ENCODE measurements at regions not wholly inside any gene's neighbourhood (a gene's known extent, or its start where the extent isn't known, plus 50 kb on each side); places are given as distances from the start of the nearest gene placed in this dataset.

DNA sequence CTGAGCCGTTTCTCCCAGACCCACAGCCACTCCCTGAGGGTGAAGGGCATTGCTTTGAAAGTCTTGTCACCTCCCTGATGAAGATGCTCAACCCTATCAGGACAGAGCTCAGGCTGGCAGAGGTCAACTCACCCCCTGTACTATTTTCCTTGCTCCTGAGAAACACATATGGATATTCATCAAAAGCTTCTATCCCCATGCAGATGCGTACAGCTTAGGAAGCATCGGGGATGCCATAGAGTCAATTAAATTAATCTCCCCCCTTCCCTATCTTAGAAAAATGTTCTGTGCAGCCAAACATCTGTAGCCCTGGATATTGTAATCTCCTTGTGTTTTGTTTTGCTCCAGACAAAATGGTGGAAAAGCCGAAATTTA lies 67.2 kb downstream of the EMX2 start:
- Histone ChIP-seq H3K18ac (ENCODE audit: low read length) (no peak overlapping the region), H4K91ac (ENCODE audit: low read depth, low read length, poor library complexity) (no peak overlapping the region), H3K27me3 (ENCODE audit: control insufficient read depth in 3 of 3, insufficient read depth in 3 of 3, low read depth in 1 of 3, low read length in 3 of 3) (no peaks in the 10 kb centered on the region), H3K36me3 (replicated peaks in 1 of 2; ENCODE audit: control insufficient read depth in 2 of 2, insufficient read depth in 2 of 2, low read length in 2 of 2) (no peaks in the 10 kb centered on the region), H2AFZ (ENCODE audit: low read length) (no peak overlapping the region), H3K27ac (replicated peaks; ENCODE audit: low read length) (no peak overlapping the region), H3K4me2 (ENCODE audit: insufficient read depth, low read length, poor library complexity, severe bottlenecking) (no peak overlapping the region), H3K9me3 (replicated peaks in 1 of 2; ENCODE audit: control insufficient read depth in 2 of 2, insufficient read depth in 1 of 2, low read depth in 1 of 2, low read length in 2 of 2) (no peaks in the 10 kb centered on the region), H2BK5ac (ENCODE audit: low read length) (no peak overlapping the region), H2BK12ac (ENCODE audit: low read length) (no peak overlapping the region), H3K79me1 (ENCODE audit: low read depth, low read length) (no peaks in the 10 kb centered on the region), H4K8ac (ENCODE audit: low read depth, low read length) (no peak overlapping the region), H3K4me1 (ENCODE audit: control insufficient read depth in 2 of 2, insufficient read depth in 1 of 2, low read depth in 1 of 2, low read length in 2 of 2) (peaks cover 0 to 9% of the 10 kb centered on the region in 2 donors), H3K14ac (ENCODE audit: low read length) (no peak overlapping the region), H2BK15ac (ENCODE audit: low read length) (no peak overlapping the region), H3K9ac (ENCODE audit: low read depth, low read length, poor library complexity) (no peak overlapping the region), H2BK120ac (ENCODE audit: low read depth, low read length) (no peak overlapping the region), H3K4ac (ENCODE audit: low read length) (no peak overlapping the region), H2AK5ac (ENCODE audit: low read depth, low read length) (no peak overlapping the region), H3K23ac (ENCODE audit: low read depth, low read length, poor library complexity) (no peak overlapping the region), H3K4me3 (ENCODE audit: low read length in 2 of 2) (no peak overlapping the region)
- no CpG with 5 or more reads among the region's 4 CpGs for WGBS, 2 donors (ENCODE audit: extremely low coverage in 2 of 2, insufficient read length in 2 of 2, insufficient replicate concordance in 1 of 2)
- DNase-seq (ENCODE audit: low spot score): no peak

DNA sequence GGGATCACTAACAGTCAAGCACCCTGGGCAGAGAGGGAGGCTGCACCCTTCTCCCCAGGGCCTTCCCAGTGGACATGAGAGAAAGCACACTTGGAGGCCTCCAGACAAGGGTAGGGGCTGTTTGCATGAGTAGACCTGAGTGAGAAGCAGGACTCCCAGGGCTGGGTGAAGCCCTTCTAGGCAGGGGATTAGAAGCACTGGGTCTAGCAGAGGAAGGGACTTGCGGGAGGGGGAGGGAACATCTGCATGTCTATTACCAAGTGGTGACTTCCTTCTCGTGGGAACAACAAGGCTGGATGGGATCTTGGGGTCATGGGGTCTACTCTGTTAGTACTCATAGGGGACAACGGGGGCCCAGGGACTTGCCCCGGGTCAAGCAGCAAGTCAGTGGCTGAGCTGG lies 67.8 kb downstream of the EMX2 start:
- Histone ChIP-seq H3K4ac (ENCODE audit: low read length) (no peak overlapping the region), H3K9me3 (replicated peaks in 1 of 2; ENCODE audit: control insufficient read depth in 2 of 2, insufficient read depth in 1 of 2, low read depth in 1 of 2, low read length in 2 of 2) (no peaks in the 10 kb centered on the region), H2AFZ (ENCODE audit: low read length) (no peak overlapping the region), H3K23ac (ENCODE audit: low read depth, low read length, poor library complexity) (no peak overlapping the region), H3K4me3 (ENCODE audit: low read length in 2 of 2) (no peak overlapping the region), H2BK15ac (ENCODE audit: low read length) (no peak overlapping the region), H3K27me3 (ENCODE audit: control insufficient read depth in 3 of 3, insufficient read depth in 3 of 3, low read depth in 1 of 3, low read length in 3 of 3) (no peaks in the 10 kb centered on the region), H3K4me2 (ENCODE audit: insufficient read depth, low read length, poor library complexity, severe bottlenecking) (no peak overlapping the region), H3K79me1 (ENCODE audit: low read depth, low read length) (no peaks in the 10 kb centered on the region), H3K18ac (ENCODE audit: low read length) (peak overlapping the region; percentile 33), H3K4me1 (ENCODE audit: control insufficient read depth in 2 of 2, insufficient read depth in 1 of 2, low read depth in 1 of 2, low read length in 2 of 2) (peaks cover 0 to 9% of the 10 kb centered on the region in 2 donors), H3K36me3 (replicated peaks in 1 of 2; ENCODE audit: control insufficient read depth in 2 of 2, insufficient read depth in 2 of 2, low read length in 2 of 2) (no peaks in the 10 kb centered on the region), H3K27ac (replicated peaks; ENCODE audit: low read length) (no peak overlapping the region), H2AK5ac (ENCODE audit: low read depth, low read length) (peak overlapping the region; percentile 25), H2BK120ac (ENCODE audit: low read depth, low read length) (no peak overlapping the region), H2BK5ac (ENCODE audit: low read length) (no peak overlapping the region), H2BK12ac (ENCODE audit: low read length) (no peak overlapping the region), H3K14ac (ENCODE audit: low read length) (no peak overlapping the region), H4K8ac (ENCODE audit: low read depth, low read length) (no peak overlapping the region), H3K9ac (ENCODE audit: low read depth, low read length, poor library complexity) (no peak overlapping the region), H4K91ac (ENCODE audit: low read depth, low read length, poor library complexity) (no peak overlapping the region)
- no peak for DNase-seq (ENCODE audit: low spot score)
- WGBS, 2 donors (ENCODE audit: extremely low coverage in 2 of 2, insufficient read length in 2 of 2, insufficient replicate concordance in 1 of 2): no CpG with 5 or more reads among the region's 4 CpGs

DNA sequence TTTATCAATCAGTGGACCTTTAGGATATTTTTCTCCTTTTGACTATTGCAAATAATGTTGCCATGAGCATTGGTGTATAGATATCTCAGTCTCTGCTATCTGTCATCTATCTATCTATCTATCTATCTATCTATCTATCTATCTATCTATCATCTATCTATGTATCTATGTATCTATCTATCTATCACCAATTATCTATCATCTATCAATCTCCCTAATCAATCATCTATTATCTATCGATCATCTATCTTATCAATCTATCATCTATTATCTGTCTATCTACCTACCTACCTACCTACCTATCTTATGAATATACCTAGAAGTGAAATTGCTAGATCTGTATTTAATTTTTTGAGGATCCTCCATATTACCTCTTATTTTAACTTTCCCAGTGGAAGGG lies 69.6 kb downstream of the EMX2 start:
- WGBS, 2 donors (ENCODE audit: extremely low coverage in 2 of 2, insufficient read length in 2 of 2, insufficient replicate concordance in 1 of 2): 100% methylated on average over 1 of the region's 1 CpG
- H3K27me3 ChIP-seq (ENCODE audit: control insufficient read depth in 3 of 3, insufficient read depth in 3 of 3, low read depth in 1 of 3, low read length in 3 of 3): no peaks in the 10 kb centered on the region
- H3K9ac ChIP-seq (ENCODE audit: low read depth, low read length, poor library complexity): no peak overlapping the region
- H3K4me2 ChIP-seq (ENCODE audit: insufficient read depth, low read length, poor library complexity, severe bottlenecking): no peak overlapping the region
- no peak overlapping the region for H3K4me3 ChIP-seq (ENCODE audit: low read length in 2 of 2)
- no peak overlapping the region for H4K8ac ChIP-seq (ENCODE audit: low read depth, low read length)
- H2BK5ac ChIP-seq (ENCODE audit: low read length): no peak overlapping the region
- no peaks in the 10 kb centered on the region for H3K9me3 ChIP-seq (replicated peaks in 1 of 2; ENCODE audit: control insufficient read depth in 2 of 2, insufficient read depth in 1 of 2, low read depth in 1 of 2, low read length in 2 of 2)
- no peak overlapping the region for H2BK15ac ChIP-seq (ENCODE audit: low read length)
- no peaks in the 10 kb centered on the region for H3K79me1 ChIP-seq (ENCODE audit: low read depth, low read length)
- H3K18ac ChIP-seq (ENCODE audit: low read length): no peak overlapping the region
- peaks cover 0 to 9% of the 10 kb centered on the region in 2 donors for H3K4me1 ChIP-seq (ENCODE audit: control insufficient read depth in 2 of 2, insufficient read depth in 1 of 2, low read depth in 1 of 2, low read length in 2 of 2)
- H2AK5ac ChIP-seq (ENCODE audit: low read depth, low read length): no peak overlapping the region
- no peak overlapping the region for H3K23ac ChIP-seq (ENCODE audit: low read depth, low read length, poor library complexity)
- no peaks in the 10 kb centered on the region for H3K36me3 ChIP-seq (replicated peaks in 1 of 2; ENCODE audit: control insufficient read depth in 2 of 2, insufficient read depth in 2 of 2, low read length in 2 of 2)
- no peak overlapping the region for H2AFZ ChIP-seq (ENCODE audit: low read length)
- H3K27ac ChIP-seq (replicated peaks; ENCODE audit: low read length): no peak overlapping the region
- no peak overlapping the region for H2BK12ac ChIP-seq (ENCODE audit: low read length)
- no peak overlapping the region for H2BK120ac ChIP-seq (ENCODE audit: low read depth, low read length)
- no peak overlapping the region for H4K91ac ChIP-seq (ENCODE audit: low read depth, low read length, poor library complexity)
- DNase-seq (ENCODE audit: low spot score): no peak
- no peak overlapping the region for H3K14ac ChIP-seq (ENCODE audit: low read length)
- H3K4ac ChIP-seq (ENCODE audit: low read length): no peak overlapping the region

DNA sequence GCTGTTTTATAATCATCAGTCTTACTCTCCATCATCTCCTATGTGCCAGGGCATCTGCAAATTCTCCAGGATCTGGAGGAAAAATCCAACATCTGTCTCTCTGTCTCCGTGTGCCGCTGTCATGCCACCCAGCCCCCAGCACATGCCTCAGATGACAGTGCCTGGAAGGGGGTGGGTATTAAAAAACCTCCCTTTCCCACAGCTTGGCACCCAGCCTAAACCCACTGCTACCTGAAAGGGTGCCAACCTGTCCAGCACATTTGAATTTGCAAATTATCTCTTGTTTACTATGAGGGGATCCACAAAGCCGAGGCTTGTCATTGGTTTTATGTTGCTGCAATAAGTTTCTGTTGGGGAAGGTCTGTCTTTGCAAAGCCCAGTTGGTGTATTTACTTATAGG lies 73.1 kb downstream of the EMX2 start:
- H3K14ac ChIP-seq (ENCODE audit: low read length): no peak overlapping the region
- no peak overlapping the region for H3K23ac ChIP-seq (ENCODE audit: low read depth, low read length, poor library complexity)
- no peak overlapping the region for H2AK5ac ChIP-seq (ENCODE audit: low read depth, low read length)
- no peak overlapping the region for H2BK5ac ChIP-seq (ENCODE audit: low read length)
- H3K9ac ChIP-seq (ENCODE audit: low read depth, low read length, poor library complexity): no peak overlapping the region
- no peak overlapping the region for H2BK120ac ChIP-seq (ENCODE audit: low read depth, low read length)
- no peak overlapping the region for H2BK15ac ChIP-seq (ENCODE audit: low read length)
- H4K8ac ChIP-seq (ENCODE audit: low read depth, low read length): no peak overlapping the region
- H3K27ac ChIP-seq (replicated peaks; ENCODE audit: low read length): no peak overlapping the region
- H3K4ac ChIP-seq (ENCODE audit: low read length): no peak overlapping the region
- no peak for DNase-seq (ENCODE audit: low spot score)
- H4K91ac ChIP-seq (ENCODE audit: low read depth, low read length, poor library complexity): no peak overlapping the region
- peaks cover 0 to 1% of the 10 kb centered on the region in 2 donors for H3K9me3 ChIP-seq (replicated peaks in 1 of 2; ENCODE audit: control insufficient read depth in 2 of 2, insufficient read depth in 1 of 2, low read depth in 1 of 2, low read length in 2 of 2)
- peaks cover 0 to 6% of the 10 kb centered on the region in 2 donors for H3K4me1 ChIP-seq (ENCODE audit: control insufficient read depth in 2 of 2, insufficient read depth in 1 of 2, low read depth in 1 of 2, low read length in 2 of 2)
- no CpG with 5 or more reads among the region's 3 CpGs for WGBS, 2 donors (ENCODE audit: extremely low coverage in 2 of 2, insufficient read length in 2 of 2, insufficient replicate concordance in 1 of 2)
- H2AFZ ChIP-seq (ENCODE audit: low read length): no peak overlapping the region
- H3K18ac ChIP-seq (ENCODE audit: low read length): no peak overlapping the region
- no peak overlapping the region for H2BK12ac ChIP-seq (ENCODE audit: low read length)
- no peak overlapping the region for H3K4me2 ChIP-seq (ENCODE audit: insufficient read depth, low read length, poor library complexity, severe bottlenecking)
- no peaks in the 10 kb centered on the region for H3K79me1 ChIP-seq (ENCODE audit: low read depth, low read length)
- no peaks in the 10 kb centered on the region for H3K36me3 ChIP-seq (replicated peaks in 1 of 2; ENCODE audit: control insufficient read depth in 2 of 2, insufficient read depth in 2 of 2, low read length in 2 of 2)
- no peak overlapping the region for H3K4me3 ChIP-seq (ENCODE audit: low read length in 2 of 2)
- H3K27me3 ChIP-seq (ENCODE audit: control insufficient read depth in 3 of 3, insufficient read depth in 3 of 3, low read depth in 1 of 3, low read length in 3 of 3): no peaks in the 10 kb centered on the region
